ENCODE measurements at regions not wholly inside any gene's neighbourhood (a gene's known extent, or its start where the extent isn't known, plus 50 kb on each side); places are given as distances from the start of the nearest gene placed in this dataset.

DNA sequence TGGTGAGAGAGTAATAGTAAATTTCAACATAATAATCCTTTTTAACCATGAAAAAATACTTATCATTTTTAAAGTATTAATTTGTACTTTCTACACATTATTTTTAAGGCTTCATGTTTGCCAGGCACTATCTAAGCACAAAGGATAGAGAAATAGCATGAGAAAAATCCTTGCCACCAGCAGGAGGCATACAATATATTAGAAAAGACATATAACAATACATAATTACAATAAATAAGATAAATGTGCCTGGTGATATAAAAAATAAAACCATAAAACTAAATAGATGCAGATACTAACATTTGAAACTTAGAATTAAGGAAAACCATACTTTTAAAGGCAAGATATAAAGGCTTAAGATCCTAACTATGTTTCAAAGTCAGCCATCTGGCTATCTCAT is 1256.4 kb downstream of the DIAPH3 start:
- TF ChIP-seq, protein P1, sequence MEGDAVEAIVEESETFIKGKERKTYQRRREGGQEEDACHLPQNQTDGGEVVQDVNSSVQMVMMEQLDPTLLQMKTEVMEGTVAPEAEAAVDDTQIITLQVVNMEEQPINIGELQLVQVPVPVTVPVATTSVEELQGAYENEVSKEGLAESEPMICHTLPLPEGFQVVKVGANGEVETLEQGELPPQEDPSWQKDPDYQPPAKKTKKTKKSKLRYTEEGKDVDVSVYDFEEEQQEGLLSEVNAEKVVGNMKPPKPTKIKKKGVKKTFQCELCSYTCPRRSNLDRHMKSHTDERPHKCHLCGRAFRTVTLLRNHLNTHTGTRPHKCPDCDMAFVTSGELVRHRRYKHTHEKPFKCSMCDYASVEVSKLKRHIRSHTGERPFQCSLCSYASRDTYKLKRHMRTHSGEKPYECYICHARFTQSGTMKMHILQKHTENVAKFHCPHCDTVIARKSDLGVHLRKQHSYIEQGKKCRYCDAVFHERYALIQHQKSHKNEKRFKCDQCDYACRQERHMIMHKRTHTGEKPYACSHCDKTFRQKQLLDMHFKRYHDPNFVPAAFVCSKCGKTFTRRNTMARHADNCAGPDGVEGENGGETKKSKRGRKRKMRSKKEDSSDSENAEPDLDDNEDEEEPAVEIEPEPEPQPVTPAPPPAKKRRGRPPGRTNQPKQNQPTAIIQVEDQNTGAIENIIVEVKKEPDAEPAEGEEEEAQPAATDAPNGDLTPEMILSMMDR (IDR thresholded peaks at IDR 0.05; ENCODE audit: low read depth, low read length, poor library complexity, severe bottlenecking) = no peak
- TF ChIP-seq EZH2phosphoT487 (IDR thresholded peaks at IDR 0.05; ENCODE audit: borderline replicate concordance, low read length) = no peak

Data from DOHH2 (cell line).